AG09309 (cell line): ENCODE measurements at regions not wholly inside any gene's neighbourhood (a gene's known extent, or its start where the extent isn't known, plus 50 kb on each side); places are given as distances from the start of the nearest gene placed in this dataset.

Source experiments
- DNase-seq: peaks from one replicate; pipeline ENCODE4 v3.0.0-alpha.2; 2010; ENCODE audit warnings: low read depth
- H3K4me3 ChIP-seq: 2 replicates; pipeline ENCODE4 v1.5.1; 2011; ENCODE audit warnings: mild to moderate bottlenecking, low read depth, low read length, moderate library complexity; ENCODE audit not compliant: control insufficient read depth
- TF ChIP-seq, protein P1 (sequence below): IDR thresholded peaks from 2 replicates; pipeline ENCODE4 v1.5.1; 2011; ENCODE audit warnings: mild to moderate bottlenecking, low read depth, low read length, inconsistent platforms; ENCODE audit not compliant: insufficient read depth, control insufficient read depth; ENCODE audit errors: missing control alignments

DNA sequence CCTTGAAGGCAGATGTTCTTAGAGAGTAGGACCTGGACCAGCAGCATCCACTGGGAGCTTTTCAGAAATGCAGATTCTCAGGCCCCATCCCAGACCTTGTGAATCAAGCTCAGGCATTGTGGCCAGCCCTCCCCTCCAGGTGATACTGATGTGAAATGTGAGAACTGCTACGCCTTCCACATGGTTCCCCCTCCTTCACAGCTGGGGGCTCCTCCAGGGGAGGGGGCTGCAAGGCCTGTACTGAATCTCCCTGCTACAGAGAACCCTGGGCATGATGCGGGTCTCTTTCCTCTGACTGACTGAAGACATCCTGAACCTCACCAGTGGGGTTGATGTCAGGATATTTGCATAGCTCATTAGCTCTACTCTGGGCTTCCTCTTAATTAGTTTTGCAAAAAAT lies 141.8 kb upstream of the CSF3R start:
- TF ChIP-seq, protein P1, sequence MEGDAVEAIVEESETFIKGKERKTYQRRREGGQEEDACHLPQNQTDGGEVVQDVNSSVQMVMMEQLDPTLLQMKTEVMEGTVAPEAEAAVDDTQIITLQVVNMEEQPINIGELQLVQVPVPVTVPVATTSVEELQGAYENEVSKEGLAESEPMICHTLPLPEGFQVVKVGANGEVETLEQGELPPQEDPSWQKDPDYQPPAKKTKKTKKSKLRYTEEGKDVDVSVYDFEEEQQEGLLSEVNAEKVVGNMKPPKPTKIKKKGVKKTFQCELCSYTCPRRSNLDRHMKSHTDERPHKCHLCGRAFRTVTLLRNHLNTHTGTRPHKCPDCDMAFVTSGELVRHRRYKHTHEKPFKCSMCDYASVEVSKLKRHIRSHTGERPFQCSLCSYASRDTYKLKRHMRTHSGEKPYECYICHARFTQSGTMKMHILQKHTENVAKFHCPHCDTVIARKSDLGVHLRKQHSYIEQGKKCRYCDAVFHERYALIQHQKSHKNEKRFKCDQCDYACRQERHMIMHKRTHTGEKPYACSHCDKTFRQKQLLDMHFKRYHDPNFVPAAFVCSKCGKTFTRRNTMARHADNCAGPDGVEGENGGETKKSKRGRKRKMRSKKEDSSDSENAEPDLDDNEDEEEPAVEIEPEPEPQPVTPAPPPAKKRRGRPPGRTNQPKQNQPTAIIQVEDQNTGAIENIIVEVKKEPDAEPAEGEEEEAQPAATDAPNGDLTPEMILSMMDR = no peak
- no peak overlapping the region for H3K4me3 ChIP-seq
- no peak for DNase-seq

DNA sequence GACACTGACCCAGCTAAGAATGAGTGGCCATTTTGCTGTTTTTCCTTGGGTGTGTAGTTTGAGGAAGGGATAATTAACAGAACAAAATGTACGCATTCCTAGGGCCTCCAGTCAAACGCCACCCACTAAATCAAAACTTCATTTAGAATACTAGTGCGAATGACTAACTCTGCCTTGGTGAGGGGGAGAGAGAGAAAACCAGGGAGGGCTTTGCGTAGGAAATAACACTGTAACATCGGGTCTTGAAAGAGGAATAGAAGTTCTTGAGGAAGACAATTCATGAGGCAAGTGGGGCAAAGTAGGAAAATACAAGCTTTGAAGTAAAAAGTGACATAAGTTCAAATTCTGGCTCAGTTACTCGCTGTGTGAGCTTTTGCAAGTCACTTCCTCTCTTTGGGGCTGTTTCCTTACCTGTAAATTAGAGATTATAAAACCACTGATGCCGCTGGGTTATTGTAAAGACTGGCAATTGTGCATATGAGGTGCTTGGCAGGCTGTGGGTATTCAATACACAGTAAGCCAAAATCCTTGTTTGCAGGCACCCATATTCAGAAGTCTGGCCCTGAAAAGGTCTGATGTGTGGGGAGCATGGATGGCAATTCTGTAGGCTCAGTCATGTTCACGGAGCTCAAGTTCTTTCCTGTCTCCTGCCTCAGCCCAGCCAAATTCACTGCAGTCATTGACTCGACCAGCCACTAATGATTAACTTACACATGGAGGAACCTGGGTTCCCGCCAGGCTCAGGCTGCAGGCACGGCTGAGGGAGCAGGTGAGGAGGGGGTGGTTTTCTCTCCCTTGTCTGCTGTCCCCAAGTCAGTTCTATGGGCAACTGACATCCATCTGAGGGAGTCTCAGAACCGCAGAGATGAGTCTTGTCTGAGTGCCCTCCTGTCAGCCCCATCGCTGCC lies 140.3 kb upstream of the CSF3R start:
- no peak for DNase-seq
- H3K4me3 ChIP-seq = no peak overlapping the region

DNA sequence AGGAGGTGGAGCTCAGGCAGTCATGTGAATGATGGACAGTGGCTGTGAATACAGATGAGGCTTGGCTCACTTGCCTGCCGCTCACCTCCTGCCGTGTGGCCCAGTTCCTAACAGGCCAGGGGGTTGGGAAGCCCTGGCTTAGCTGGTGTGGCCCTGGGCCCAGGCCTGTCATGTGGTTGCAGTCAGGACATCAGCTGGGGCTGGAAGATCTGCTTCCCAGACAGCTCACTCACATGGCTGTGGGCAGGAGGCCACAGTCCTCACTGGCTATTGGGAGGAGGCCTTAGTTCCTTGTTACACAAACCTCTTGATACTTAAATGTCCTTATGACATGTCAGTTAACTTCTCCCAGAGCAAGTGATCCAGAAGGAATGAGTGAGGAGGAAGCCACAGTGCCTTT lies 138.8 kb upstream of the CSF3R start:
- no peak for DNase-seq
- H3K4me3 ChIP-seq = no peak overlapping the region
- TF ChIP-seq, protein P1 = no peak

More for the DNA sequence above, 140.3 kb upstream of the CSF3R start:
- TF ChIP-seq, protein P1 = no peak

DNA sequence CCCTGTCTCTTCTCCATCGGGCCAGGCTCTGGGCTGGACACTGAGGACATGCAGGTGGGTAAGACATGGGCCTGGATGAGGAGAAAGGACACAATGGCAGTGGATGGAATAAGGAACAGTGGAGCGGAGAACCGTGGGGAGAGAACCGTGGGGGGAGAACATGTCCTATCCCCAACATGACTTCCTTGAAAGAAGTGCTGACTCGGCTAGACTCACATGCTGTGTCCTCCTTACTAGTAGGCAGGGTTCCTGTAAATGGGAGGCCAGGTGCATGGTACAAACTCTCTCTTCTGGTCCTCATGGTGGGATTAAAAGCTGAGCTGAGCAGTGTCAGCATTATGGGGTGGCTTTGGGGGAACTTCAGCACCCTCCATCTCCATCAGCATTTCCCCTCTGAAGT lies 137.4 kb upstream of the CSF3R start:
- DNase-seq = no peak
- TF ChIP-seq, protein P1 = no peak
- no peak overlapping the region for H3K4me3 ChIP-seq

DNA sequence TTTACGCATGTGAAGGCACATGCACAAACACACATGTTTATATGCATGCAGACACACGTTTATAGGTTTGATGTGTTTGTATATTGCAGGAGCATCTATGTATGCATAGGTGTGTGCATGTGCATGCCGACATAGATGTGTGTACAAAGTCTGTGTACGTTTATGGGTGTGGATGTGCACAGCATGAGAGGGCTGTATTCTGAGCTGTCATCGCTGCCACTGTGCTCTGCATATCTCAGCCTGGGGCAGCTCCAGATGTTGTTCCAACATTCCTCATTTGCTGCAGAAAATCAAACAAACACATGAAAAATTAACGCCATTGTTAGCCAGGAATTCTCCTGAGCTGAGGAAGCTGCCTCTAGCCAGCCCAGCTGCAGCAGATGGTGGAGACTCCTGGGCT lies 132.3 kb upstream of the CSF3R start:
- DNase-seq = no peak
- TF ChIP-seq, protein P1 = no peak
- no peak overlapping the region for H3K4me3 ChIP-seq

DNA sequence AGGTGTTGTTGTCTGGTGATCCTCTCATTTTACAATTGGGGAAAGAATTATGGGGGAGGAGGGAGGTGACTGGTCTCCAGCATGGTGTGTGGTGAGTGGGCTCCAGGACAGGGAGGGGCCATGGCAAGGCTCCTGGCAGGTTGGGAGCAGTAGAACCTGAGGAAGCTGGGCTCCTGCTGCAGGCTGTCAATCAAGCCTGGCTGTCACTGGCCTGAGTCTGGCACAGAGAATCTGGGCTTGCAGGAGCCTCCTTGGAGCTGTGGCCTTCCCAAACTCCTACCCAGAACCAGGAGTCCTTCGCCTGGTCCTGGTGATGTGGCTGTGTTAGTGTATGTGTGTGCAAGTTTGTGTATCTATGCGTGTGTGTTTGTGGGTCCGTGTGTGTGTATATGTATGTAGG lies 131.9 kb upstream of the CSF3R start:
- no peak overlapping the region for H3K4me3 ChIP-seq
- TF ChIP-seq, protein P1 = no peak
- DNase-seq = no peak
